ENCODE measurements at regions not wholly inside any gene's neighbourhood (a gene's known extent, or its start where the extent isn't known, plus 50 kb on each side); places are given as distances from the start of the nearest gene placed in this dataset.

DNA sequence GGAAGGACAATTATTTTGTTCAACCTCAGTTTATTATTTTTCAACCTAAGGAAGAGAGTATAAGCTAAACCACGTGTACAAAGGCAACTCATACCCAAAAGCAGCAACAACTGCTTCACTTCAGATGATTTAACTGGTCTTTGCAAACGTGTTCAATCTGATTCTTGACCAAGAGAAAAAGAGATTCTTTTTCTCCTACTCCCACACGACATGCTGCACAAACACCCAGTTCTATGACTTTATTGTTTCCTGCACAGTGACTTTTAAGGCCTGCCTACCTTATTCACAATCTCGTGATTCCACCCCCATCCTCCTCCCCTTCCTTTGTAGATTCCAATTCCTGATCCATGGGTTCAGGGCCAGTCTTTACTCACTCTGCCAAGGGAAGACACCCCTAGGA lies 1394.8 kb upstream of the ZEB2 start:
- no peaks in the 10 kb centered on the region for H3K4me1 ChIP-seq
- H3K36me3 ChIP-seq, result no peaks in the 10 kb centered on the region
- no peak overlapping the region for H3K4me3 ChIP-seq
- no peaks in the 10 kb centered on the region for H3K27me3 ChIP-seq
- no peak for TF ChIP-seq POLR2A (IDR thresholded peaks at IDR 0.05)
- TF ChIP-seq, protein P1, sequence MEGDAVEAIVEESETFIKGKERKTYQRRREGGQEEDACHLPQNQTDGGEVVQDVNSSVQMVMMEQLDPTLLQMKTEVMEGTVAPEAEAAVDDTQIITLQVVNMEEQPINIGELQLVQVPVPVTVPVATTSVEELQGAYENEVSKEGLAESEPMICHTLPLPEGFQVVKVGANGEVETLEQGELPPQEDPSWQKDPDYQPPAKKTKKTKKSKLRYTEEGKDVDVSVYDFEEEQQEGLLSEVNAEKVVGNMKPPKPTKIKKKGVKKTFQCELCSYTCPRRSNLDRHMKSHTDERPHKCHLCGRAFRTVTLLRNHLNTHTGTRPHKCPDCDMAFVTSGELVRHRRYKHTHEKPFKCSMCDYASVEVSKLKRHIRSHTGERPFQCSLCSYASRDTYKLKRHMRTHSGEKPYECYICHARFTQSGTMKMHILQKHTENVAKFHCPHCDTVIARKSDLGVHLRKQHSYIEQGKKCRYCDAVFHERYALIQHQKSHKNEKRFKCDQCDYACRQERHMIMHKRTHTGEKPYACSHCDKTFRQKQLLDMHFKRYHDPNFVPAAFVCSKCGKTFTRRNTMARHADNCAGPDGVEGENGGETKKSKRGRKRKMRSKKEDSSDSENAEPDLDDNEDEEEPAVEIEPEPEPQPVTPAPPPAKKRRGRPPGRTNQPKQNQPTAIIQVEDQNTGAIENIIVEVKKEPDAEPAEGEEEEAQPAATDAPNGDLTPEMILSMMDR (IDR thresholded peaks at IDR 0.05), result no peak
- no peak overlapping the region for H3K27ac ChIP-seq
- no peaks in the 10 kb centered on the region for H3K9me3 ChIP-seq
- DNase-seq, result no peak

DNA sequence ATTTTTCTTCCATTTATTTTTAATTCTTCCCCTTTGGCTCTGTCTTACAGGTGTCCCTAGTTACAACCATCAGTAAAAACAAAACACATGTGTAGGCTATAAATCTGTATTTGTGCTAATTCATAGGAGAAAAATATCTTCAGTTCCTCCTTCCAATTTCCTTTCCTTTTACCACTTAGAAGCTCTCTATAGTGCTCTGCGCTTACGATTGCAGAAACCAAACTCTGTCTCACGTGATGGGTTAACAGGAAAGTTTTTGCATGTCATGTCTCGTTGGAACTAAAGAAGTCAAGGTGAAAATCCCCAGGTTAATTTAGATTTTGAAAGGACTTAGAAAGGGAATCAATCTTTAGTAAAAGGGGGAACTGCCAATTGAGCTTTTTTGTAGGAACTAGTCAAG lies 1390.5 kb upstream of the ZEB2 start:
- no peak for TF ChIP-seq POLR2A (IDR thresholded peaks at IDR 0.05)
- TF ChIP-seq, protein P1 (IDR thresholded peaks at IDR 0.05), result no peak
- no peak overlapping the region for H3K4me3 ChIP-seq
- no peaks in the 10 kb centered on the region for H3K4me1 ChIP-seq

DNA sequence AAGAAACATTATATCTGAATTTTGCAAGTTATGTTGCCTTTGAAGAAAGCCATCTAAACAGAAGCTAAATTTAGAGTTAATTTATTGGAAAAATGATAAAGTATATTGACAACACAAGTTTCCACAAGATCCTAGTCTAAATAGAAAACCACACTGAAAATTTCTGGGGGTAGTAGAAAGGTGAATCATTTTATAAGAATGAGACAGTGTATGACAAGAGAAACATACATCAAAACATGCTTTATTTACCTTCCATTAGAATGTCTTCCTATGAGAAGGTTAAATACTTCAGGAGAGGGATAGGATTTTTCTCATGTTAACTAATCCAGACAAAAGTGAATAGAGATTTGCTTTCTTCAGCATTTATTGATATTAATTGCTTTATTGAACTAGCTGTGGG lies 1389.8 kb upstream of the ZEB2 start:
- DNase-seq, result no peak
- no peaks in the 10 kb centered on the region for H3K9me3 ChIP-seq
- H3K27me3 ChIP-seq, result no peaks in the 10 kb centered on the region
- no peaks in the 10 kb centered on the region for H3K4me1 ChIP-seq
- H3K36me3 ChIP-seq, result no peaks in the 10 kb centered on the region
- TF ChIP-seq, protein P1 (IDR thresholded peaks at IDR 0.05), result no peak
- TF ChIP-seq POLR2A (IDR thresholded peaks at IDR 0.05), result no peak
- H3K4me3 ChIP-seq, result no peak overlapping the region
- no peak overlapping the region for H3K27ac ChIP-seq

More for the DNA sequence above, 1390.5 kb upstream of the ZEB2 start:
- Histone ChIP-seq H3K27me3 (no peaks in the 10 kb centered on the region), H3K9me3 (no peaks in the 10 kb centered on the region), H3K36me3 (no peaks in the 10 kb centered on the region), H3K27ac (no peak overlapping the region)
- no peak for DNase-seq

DNA sequence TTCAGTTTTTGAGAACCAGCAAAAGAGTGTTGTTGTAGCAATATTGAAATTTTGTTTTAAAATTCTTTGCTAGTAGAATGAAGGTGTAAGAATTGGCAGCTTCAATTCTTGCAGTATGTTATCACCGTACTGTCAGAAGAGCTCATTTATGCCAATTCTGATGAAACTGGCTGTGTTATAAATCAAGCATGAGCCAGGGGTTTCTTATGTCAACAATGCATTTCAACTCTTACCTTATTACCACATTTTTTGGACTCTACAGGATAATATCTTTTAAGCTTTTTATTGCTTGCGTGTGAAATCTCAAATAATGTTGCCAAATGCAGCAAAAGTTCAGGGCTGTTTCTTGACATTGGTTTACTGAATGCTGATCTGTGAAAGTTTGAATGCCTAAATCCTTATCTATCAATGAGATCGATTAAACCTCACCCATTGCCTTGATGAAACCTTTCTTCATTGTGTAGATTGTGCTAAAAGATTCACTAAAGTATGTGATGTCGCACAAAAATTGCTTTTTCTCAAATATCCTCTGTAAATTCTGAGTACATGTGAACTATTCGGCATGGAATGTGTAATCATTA lies 1389.3 kb upstream of the ZEB2 start:
- TF ChIP-seq POLR2A (IDR thresholded peaks at IDR 0.05), result no peak
- TF ChIP-seq, protein P1 (IDR thresholded peaks at IDR 0.05), result no peak
- Histone ChIP-seq H3K27ac (no peak overlapping the region), H3K4me1 (no peaks in the 10 kb centered on the region), H3K9me3 (no peaks in the 10 kb centered on the region), H3K36me3 (no peaks in the 10 kb centered on the region), H3K27me3 (no peaks in the 10 kb centered on the region), H3K4me3 (no peak overlapping the region)
- DNase-seq, result no peak

DNA sequence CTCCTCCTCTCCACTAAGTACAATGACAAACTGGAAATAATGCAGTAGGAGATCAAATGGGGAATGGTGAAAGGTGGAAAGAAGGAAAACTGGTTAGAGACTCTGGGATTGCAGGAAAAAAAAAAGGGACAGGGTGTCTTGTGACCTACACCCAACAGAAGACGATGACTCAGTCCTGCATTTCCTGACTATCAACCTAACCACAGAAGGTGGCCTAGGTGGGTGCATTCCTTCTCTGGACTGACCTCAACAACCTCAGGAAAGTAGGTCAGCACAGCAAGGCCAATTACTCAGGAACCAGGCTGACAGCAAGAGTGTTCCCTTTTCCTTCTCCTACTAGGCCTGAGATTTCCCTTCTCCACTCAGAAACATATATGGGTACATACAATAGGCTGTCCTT lies 1386.4 kb upstream of the ZEB2 start:
- H3K4me1 ChIP-seq, result no peaks in the 10 kb centered on the region
- no peak for DNase-seq
- no peak overlapping the region for H3K4me3 ChIP-seq
- no peaks in the 10 kb centered on the region for H3K27me3 ChIP-seq
- no peaks in the 10 kb centered on the region for H3K36me3 ChIP-seq
- no peak overlapping the region for H3K27ac ChIP-seq
- H3K9me3 ChIP-seq, result no peaks in the 10 kb centered on the region
- TF ChIP-seq POLR2A (IDR thresholded peaks at IDR 0.05), result no peak
- TF ChIP-seq, protein P1 (IDR thresholded peaks at IDR 0.05), result no peak

DNA sequence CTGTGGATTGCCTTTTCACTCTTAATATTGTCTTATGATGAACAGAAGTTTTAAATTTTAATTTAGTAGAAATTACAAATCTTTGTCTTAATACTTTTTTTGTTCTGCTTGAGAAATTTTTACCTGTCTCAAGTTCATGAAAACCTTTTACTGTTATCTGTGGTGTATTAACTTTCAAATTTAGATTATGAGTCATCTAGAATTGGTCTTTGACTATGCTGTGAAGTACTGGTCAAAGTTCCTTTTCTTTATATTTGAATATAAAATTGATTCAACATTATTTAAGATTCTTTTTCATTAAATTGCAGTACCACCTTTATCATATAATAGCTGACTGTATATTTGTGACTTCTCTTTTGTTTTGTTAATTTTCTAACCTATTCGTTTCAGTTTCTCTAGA lies 1385.5 kb upstream of the ZEB2 start:
- DNase-seq, result no peak
- no peak overlapping the region for H3K4me3 ChIP-seq

More for the DNA sequence above, 1385.5 kb upstream of the ZEB2 start:
- Histone ChIP-seq H3K9me3 (no peaks in the 10 kb centered on the region), H3K4me1 (no peaks in the 10 kb centered on the region), H3K36me3 (no peaks in the 10 kb centered on the region), H3K27me3 (no peaks in the 10 kb centered on the region), H3K27ac (no peak overlapping the region)
- TF ChIP-seq POLR2A (IDR thresholded peaks at IDR 0.05), result no peak
- TF ChIP-seq, protein P1 (IDR thresholded peaks at IDR 0.05), result no peak

All from Peyer's patch (tissue), 4 donors.